K562 (cell line): ENCODE measurements at regions not wholly inside any gene's neighbourhood (a gene's known extent, or its start where the extent isn't known, plus 50 kb on each side); places are given as distances from the start of the nearest gene placed in this dataset.

Experiments used
- BRF1 ChIP-seq: IDR thresholded peaks from 3 replicates; pipeline ENCODE4 v1.6.1; 2011; ENCODE audit warnings: borderline replicate concordance, mild to moderate bottlenecking; ENCODE audit not compliant: insufficient read length; ENCODE audit errors: extremely low read depth
- CLOCK ChIP-seq: fragments of 250-450 bp; sonication (Bioruptor Pico); IDR thresholded peaks from 2 replicates; pipeline ENCODE4 v1.4.0; 2020; ENCODE audit warnings: mild to moderate bottlenecking, moderate library complexity, borderline replicate concordance
- ERF ChIP-seq: fragments of 450-650 bp; formaldehyde crosslinking; IDR thresholded peaks from 2 replicates; pipeline ENCODE4 v1.4.0; 2020; ENCODE audit warnings: mild to moderate bottlenecking, mixed read lengths
- FIP1L1 ChIP-seq: fragments of 200-400 bp; formaldehyde crosslinking; IDR thresholded peaks from 2 replicates; pipeline ENCODE4 v1.6.1; 2018; ENCODE audit warnings: mild to moderate bottlenecking, low read depth, low read length; ENCODE audit not compliant: poor library complexity, severe bottlenecking
- GTF2B ChIP-seq: IDR thresholded peaks from 2 replicates; pipeline ENCODE4 v1.6.1; 2011; ENCODE audit not compliant: insufficient read length; ENCODE audit errors: extremely low read depth
- GTF2F1 ChIP-seq: IDR thresholded peaks from 2 replicates; pipeline ENCODE4 v1.6.1; 2011; ENCODE audit warnings: low read depth, low read length, improper control_type of control experiment
- HNRNPLL ChIP-seq: fragments of 200-400 bp; formaldehyde crosslinking; IDR thresholded peaks from 2 replicates; pipeline ENCODE4 v1.6.1; 2017; ENCODE audit warnings: low read length, low read depth, mild to moderate bottlenecking; ENCODE audit not compliant: poor library complexity, severe bottlenecking
- NFATC3 ChIP-seq: fragments of 450-650 bp; IDR thresholded peaks from 2 replicates; pipeline ENCODE4 v1.6.1; 2017; ENCODE audit warnings: mild to moderate bottlenecking
- NR1H2 ChIP-seq: sonication (generic); formaldehyde crosslinking; IDR thresholded peaks from 2 replicates; pipeline ENCODE4 v1.4.0; 2020; ENCODE audit warnings: mild to moderate bottlenecking, missing genetic modification reagents
- PBX2 ChIP-seq, 2 experiments: IDR thresholded peaks in 1 of 2; conservative IDR thresholded peaks in 1 of 2; 2 replicates each; pipeline ENCODE4 v1.6.1; 2016; ENCODE audit warnings: low read depth in 2 of 2, mild to moderate bottlenecking in 1 of 2, missing compliant biosample characterization in 1 of 2, missing genetic modification characterization in 1 of 2, moderate library complexity in 1 of 2
- PHF20 ChIP-seq: fragments of 450-650 bp; IDR thresholded peaks from 2 replicates; pipeline ENCODE4 v1.6.1; 2018; ENCODE audit not compliant: partially characterized antibody
- RCOR1 ChIP-seq, 2 experiments: IDR thresholded peaks; 2 replicates each; pipeline ENCODE4 v1.6.1; 2012; ENCODE audit warnings: low read depth in 2 of 2, low read length in 2 of 2, borderline replicate concordance in 1 of 2, improper control_type of control experiment in 1 of 2
- RFX5 ChIP-seq: IDR thresholded peaks from 2 replicates; pipeline ENCODE4 v1.6.1; 2011; ENCODE audit warnings: low read depth, mild to moderate bottlenecking, improper control_type of control experiment, low read length
- SPI1 ChIP-seq: IDR thresholded peaks from 2 replicates; pipeline ENCODE4 v1.6.1; 2011; ENCODE audit warnings: low read depth, low read length, control low read depth, borderline replicate concordance
- THAP7 ChIP-seq: fragments of 250-450 bp; sonication (Bioruptor Pico); IDR thresholded peaks from 2 replicates; pipeline ENCODE4 v1.5.0; 2021
- ZNF395 ChIP-seq: fragments of 200-800 bp; sonication (Bioruptor generic); IDR thresholded peaks from 2 replicates; pipeline ENCODE4 v1.6.1; 2017; ENCODE audit warnings: missing genetic modification characterization, missing compliant biosample characterization
- ZNF551 ChIP-seq: fragments of 250-450 bp; sonication (Bioruptor Pico); IDR thresholded peaks from 2 replicates; pipeline ENCODE4 v1.5.0; 2021; ENCODE audit warnings: mild to moderate bottlenecking, moderate library complexity
- ZNF644 ChIP-seq: fragments of 200-800 bp; sonication (Bioruptor generic); IDR thresholded peaks from 2 replicates; pipeline ENCODE4 v1.6.1; 2016; ENCODE audit warnings: low read depth, missing genetic modification characterization, missing compliant biosample characterization
- ZNF668 ChIP-seq: fragments of 250-450 bp; sonication (Bioruptor Pico); IDR thresholded peaks from 2 replicates; pipeline ENCODE4 v1.8.0; 2022; ENCODE audit warnings: mild to moderate bottlenecking, inconsistent platforms

GRCh38 chr1:8197493-8198282 lies 120.2 kb upstream of the SLC45A1 start (continued):
- TF ChIP-seq NFATC3 (no peak; the same call in 1 of the 2 replicates), GTF2B (no peak), ZNF551 (CRISPR knock-in tag) (no peak), RCOR1 (IDR thresholded peaks at IDR 0.05; ENCODE audit: borderline replicate concordance in 1 of 2, low read depth in 2 of 2, low read length in 2 of 2) (peak; percentile 80 to 99; a peak in 3 of 4 replicates), CLOCK (CRISPR knock-in tag) (0 out of 2 replicates have a peak, but pooled peaks have one; percentile 49), ZNF395 (CRISPR knock-in tag) (peak; percentile 98), GTF2F1 (no peak), HNRNPLL (no peak), ZNF668 (no peak), PHF20 (no peak), THAP7 (CRISPR knock-in tag) (no peak), ERF (CRISPR knock-in tag) (no peak), NR1H2 (CRISPR knock-in tag) (no peak), RFX5 (no peak), BRF1 (no peak), SPI1 (no peak), ZNF644 (tag) (0 out of 2 replicates have a peak, but pooled peaks have one; percentile 45), PBX2 (CRISPR knock-in tag; IDR thresholded peaks at IDR 0.05; ENCODE audit: low read depth) (no peak), PBX2 (tag; conservative IDR thresholded peaks at IDR 0.05; ENCODE audit: low read depth) (peak; percentile 53), FIP1L1 (no peak)
